AG08395 (cell line): ENCODE measurements at regions not wholly inside any gene's neighbourhood (a gene's known extent, or its start where the extent isn't known, plus 50 kb on each side); places are given as distances from the start of the nearest gene placed in this dataset.

Source experiments
- DNase-seq: peaks from one replicate; pipeline ENCODE4 v3.0.0; 2012; ENCODE audit warnings: mixed read lengths, low spot score

DNA sequence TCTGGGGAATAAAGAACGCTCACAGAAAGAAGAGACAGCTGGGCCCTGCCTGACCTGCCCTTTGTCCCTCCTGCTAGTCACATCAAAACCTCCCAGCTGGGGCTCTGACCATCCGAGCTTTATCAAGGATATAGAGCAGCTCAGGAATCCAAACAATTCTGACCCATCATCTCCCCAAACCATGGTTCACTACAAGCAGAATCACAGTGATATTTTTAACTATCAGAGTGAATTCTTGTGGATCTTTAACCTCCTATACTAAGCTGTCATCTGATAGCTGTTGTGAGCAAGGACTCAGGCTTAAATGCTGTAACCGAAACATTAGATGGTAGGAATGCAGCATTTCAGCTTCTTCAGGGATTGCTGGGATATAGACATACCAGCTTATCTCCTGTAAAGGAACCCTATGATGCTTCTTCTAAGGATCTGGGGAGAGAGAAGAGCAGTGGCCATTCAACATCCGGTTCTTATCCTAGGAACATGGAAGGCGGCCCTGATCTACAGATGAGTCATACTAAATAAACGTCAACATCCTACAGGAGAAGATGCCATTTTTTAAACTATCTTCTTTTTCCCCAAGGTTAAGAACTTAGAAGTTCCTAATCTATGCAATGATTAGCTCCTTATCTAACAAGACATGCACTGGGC is 84.7 kb upstream of the AKIP1 start:
- peak; percentile 35 for DNase-seq

DNA sequence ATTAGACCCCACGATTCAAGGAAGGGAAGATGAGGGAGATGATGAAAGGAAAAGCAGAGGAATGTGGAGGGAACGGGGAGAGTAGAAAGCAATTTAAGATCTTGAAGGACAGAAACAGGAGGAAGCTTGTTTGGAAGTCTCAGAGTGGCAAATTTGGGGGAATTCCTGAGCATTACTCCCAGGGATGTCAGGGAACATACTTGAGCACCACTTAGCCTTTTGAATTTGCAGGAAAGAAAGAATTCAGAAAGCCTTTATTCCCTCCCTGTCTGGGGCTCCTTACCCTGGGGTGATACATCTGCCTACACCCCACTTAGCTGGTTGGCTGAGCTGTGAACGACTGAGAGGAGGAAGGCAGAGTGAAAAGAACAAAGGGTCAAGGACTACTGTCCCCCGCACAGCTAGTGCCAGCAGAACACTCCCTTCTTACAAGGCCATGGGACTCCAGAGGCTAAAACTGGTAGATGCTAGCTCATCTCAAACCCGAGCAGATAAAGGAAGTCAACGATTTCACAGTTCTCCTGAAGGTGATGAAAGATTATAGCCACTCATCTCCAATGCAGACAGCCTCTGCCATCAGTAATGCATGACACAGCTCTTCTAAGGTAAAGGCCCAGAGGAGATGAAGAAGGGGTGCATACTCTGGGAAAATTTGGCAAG is 84.0 kb upstream of the AKIP1 start:
- DNase-seq = no peak

DNA sequence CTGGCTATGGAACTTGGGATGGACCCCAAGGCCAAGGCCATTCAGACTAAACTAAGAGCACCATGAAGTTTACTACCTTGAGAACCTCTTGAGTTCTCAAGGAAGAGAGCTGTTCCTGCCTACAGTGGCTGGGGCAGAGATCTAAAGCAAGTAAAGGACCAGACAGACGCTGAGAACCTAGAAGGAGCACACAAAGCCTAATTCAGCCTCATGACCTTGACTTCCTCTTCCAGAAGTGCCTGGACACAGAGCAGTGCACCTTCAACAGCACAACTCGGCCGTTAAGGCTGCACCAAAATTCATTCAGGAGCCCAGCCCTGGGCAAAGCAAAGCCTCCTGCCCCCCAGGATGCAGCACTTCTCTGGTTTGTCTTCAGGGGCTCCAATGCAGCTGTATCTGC is 82.9 kb upstream of the AKIP1 start:
- no peak for DNase-seq

DNA sequence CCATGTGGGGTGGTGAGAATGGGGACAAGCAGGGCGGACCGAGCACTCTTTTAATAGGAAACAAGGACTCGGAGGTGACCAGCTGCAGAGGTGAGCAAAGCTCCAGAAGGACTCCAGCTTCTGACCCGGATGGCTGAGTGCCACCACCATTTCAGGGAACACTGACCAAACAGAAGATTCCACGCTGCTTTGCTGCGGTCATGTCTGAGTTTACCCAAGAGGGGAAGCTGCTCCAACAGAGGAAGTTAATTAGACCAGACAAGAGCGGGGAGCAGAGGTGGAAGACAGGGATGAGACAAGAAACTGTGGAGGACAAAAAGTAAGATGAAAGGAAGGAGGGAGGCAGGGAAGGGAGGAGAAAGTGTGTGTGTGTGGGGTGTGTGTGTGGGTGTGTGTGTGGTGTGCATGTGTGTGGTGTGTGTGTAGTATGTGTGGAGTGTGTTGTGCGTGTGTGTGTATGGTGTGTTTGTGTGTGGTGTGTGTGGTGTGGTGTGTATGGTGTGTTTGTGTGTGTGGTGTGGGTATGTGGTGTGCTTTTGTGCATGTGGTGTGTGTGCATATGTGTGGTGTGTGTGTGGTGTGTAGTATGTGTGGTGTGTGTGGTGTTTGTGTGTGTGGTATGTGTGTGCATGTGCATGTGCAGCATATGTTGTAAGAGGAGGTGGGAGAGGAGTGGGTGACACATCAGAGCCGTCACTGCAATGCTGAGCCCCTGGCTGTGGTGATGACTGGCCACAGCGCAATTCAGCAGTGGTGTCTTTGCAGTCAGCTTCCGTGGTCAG is 82.2 kb upstream of the AKIP1 start:
- DNase-seq = no peak

DNA sequence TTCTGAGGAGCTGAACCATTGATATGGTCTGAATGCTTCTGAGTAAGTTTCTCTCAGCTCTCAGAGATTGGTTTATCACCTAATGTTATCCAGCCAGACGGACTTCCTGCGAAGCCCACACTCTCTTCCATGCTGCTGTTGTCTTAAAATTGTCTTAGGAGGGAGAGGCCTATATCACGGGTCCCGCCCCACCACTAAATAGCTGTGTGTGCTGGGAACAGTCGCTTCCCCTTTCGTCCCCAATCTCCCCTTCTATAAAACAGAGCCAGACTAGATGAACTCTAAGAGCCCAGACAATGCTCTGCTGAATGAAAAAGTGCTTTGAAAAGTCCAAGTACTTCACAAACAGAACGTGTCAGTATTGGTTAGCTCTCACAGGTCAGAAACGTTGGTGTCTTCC is 81.4 kb upstream of the AKIP1 start:
- no peak for DNase-seq

DNA sequence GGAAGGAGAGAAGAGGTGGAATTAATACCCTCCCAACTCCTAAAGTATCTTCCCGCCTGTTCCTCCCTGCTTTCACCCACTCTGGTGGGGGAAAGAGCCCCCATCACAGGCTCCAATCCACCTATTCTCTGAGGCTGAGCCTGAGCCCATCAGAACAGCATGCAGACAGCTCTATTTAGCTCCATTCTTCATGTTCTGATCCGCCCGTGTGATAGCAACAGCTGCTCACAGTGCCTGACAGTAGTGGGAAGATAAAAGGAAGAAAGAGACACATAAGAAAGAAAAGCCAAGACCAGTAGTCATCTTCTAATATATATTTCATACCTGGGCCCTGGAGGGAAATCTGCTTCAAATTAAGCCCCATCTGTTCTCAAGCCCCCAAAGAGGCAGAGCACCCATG is 80.3 kb upstream of the AKIP1 start:
- DNase-seq = no peak

DNA sequence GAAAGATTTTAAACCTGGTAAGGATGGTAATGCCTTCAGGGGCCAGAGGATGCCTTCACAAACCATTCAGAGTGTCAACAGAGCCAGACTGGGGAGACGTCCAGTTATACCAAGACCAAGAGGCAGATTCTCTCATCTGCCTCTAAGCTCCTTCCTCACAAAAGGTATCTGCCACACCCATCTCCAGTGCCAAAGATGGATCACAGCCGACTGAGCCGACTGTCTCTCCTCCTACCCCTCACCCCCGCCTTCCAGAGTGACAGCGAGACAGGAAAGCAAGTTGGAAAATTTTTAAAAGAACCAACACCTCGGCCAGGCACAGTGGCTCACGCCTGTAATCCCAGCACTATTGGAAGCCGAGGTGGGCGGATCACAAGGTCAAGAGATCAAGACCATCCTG is 79.1 kb upstream of the AKIP1 start:
- no peak for DNase-seq

DNA sequence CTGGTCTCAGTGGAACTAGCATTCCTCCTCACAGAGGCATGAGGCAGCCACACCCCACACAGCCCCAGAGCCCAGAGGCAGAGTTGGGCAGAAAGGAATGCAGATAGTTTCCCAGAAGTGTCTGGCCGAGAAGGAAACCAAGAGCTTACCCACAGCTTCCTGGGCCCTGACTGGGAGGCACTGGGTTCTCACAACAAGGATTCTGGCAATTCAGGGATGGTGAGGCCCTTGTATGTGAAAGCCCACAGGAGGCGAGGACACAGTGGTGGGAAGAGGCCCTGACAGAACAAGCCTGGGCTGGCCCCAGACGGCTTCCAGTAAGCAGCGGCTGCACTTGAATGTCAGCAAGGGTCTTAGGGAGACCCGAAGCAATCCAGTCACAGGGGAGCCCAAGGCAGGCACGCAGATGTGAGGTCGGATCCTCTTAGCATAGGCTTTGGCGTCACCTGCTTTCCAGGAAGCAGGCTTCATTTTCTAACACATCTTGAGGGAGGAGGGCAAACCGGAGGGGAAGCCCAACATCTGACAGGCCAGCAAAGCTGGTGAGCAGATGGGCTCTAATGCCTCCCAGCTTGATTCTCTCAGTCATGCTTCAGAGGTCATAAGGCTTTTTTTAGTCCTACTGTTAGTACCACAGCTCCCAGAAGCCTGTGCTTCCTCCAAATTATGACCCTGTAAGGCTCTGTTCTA is 78.3 kb upstream of the AKIP1 start:
- peak; percentile 89 for DNase-seq

DNA sequence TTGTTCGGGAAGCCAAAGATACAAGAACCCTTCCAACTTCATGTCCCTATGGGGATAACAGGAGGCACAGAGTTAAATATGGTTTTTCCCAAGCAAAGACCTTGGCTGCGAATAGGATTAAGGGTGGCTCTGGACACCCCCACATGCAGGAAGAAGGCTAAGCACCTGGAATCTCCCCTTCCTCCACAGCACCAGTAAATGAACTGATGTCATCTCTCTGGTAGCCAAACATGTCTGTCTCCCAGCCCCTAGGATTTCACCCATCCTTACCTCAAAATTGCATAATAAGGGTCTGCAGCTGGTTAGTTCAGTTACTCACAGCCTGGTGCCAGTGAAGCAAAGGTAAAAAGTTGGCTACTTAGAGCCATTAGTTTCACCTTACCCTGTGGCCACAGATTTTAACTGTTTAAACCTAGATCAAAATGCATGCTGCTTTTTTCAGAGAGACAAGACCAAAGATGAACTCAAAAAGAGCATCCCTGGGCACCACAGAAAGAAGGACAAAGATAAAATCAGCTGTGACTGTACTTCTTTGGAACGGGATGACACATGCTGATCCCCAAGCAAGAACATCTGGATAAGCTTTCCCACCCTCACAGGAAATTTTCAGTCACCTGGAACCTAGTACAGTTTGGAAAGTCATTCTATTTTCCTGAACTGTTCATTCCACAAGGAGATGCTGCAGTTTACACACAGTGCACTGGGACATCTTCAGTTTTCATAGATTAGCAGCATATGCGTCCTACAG is 77.2 kb upstream of the AKIP1 start:
- peak; percentile 49 for DNase-seq

DNA sequence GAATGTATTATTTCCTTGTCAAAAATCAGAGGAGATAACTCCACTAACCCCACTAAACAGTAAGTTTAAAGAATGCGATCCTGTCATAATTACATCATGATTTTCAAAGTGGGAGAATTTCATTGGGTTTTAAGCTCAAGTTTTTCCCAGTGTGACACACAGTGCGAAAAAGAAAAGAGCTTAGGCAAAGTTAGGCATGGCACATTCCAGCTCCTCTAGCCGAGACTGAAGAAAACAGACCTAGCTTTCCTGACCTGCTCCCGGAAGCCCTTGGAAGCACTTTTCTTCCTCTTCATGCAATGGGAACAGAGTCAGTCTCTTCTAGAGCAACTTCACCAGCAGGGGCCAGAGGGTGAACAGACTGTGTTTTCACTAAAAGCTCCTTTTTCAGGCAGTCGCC is 76.6 kb upstream of the AKIP1 start:
- no peak for DNase-seq

DNA sequence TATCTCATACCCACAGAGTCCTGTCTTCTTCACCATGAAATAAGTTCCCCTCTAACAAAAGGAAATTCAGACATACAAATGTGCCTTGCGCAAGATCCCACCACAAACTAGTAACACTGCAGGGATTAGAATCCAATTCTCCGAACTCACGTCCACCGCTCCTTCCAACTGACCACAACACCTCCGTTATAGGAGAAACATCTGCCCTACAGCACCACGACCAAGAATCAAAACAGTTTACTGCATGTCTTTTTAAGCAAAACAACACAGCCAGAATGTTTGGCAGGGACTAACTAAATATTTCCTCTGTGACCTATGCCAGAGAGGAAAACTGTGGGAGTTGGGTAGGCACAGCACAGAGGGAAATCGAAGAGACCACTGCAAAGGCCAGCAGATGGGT is 72.7 kb upstream of the AKIP1 start:
- DNase-seq = peak; percentile 79

DNA sequence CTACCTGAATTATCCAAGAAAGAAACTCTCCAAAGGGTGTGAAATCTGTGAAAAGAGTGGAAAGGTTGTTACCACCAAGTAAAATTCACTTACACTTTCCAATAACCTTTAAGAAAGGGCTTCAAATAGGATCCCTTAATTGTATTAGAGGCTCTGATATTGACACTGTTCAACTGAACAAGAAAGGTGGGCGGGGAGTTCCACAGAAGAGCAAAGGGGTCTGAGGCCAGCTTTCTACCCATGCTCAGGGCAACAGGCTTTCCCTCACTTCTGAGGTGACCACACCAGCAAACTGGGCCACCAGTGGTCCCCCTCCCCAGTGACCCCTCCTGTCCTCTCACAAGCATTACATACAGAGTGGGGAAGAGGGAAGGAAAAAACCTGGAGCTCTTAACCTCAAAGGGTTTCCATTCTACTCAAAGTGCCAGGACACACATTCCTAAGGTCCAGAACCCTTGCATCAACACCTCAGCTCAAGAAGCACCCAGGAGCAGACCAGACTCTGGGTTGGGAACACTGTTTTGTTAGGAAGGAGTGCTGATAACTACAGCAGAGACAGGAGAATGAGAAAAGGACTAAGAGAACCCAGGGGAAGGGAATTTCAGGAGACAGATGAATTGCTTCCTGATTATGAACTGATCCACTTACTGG is 71.6 kb upstream of the AKIP1 start:
- no peak for DNase-seq

DNA sequence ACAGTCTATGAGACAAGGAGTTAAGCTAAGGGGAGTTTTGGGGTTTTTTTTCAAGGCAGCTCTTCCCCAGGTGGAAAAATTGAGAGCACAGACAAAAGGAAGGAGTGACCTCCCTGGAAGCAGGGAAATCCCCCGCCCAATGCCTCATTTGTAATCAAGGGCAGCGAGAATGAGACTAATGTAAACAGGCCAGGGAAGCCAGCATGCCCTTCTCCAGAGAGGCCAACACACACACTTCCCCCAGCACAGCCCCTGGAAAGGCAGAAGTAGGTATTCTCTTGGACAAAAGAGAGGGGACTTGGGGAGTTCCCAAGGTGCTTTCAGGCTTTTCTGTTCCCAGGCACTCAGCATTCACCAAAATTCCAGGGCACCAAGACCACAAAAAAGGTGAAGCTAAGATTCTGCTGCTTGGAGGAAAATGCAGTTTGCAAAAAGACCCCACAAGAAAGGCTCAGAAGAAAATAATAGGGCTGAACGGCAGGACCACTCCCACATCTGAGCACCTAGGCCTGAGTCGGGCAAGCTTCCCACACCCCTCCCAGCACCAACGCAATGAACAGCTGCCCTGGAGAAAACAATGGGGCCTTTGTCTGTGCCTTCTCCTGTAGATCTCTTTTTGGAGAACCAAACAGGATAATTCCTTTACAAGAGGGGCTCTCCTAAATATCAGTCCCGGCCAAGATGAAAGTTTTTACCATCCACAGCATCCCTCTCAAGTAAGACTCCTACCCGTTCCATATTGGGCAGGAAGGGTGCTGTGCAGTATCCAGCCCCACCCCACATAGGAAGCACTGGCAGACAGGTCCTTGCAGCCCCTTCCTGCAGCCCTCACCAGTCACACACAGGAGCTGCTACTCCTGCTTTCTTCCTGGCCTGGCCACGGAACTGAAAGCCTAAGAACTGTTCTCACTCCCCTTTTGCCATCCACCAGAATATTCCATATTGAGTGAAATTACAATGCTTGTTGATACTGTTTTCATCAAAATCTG is 70.7 kb upstream of the AKIP1 start:
- DNase-seq = no peak

DNA sequence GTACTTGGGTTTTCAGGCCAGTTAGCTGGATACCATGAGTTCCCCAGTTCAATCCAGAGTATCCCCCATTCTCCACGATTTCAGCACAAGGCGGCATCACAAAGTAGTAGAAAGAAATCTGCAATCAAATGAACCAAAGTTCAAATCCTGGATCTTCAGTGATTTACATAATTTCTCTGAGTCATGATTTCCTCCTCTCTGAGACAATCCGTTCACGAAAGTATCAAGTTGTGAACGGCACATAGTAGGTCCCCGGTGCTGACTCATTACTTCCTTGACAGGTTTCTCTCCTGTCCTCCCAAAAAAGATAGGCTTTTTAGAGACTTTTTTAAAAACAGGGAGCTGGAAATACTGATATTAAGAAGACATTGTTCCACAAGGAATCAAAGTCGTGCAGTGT is 69.1 kb upstream of the AKIP1 start:
- no peak for DNase-seq

DNA sequence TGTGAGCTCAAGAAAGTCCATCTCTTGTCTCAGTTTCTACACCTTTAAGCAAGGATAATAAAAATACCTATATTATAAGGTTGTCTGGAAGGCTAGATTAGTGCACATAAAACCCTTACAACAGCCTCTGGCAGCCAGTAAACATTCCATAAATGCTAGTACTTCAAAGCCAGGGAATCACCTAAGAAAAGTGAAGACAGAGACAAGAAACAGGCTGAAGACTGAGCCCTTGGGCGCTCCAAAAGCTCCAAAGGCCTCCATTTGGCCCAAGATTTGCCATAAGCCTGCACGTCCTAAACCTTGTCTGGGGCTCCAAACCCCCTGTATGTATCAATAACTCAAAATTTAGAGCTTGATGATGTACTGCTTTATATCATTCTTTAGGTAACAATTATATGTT is 52.2 kb upstream of the AKIP1 start:
- no peak for DNase-seq
